MM.1S (cell line): ENCODE measurements at regions not wholly inside any gene's neighbourhood (a gene's known extent, or its start where the extent isn't known, plus 50 kb on each side); places are given as distances from the start of the nearest gene placed in this dataset.
"Not testable (repeated sequence)": the region's sequence is repeated elsewhere in the genome, so short reads cannot be mapped to it uniquely, and the experiment has no call there.

Source experiments
- DNase-seq: peaks from one replicate; pipeline ENCODE4 v3.0.0-alpha.2; 2015
- H2AFZ ChIP-seq: fragments of 300-600 bp; sonication (generic); 2 replicates; pipeline ENCODE4 v1.6.0; 2016; ENCODE audit warnings: antibody characterized with exemption, low read length
- H3F3A ChIP-seq: fragments of 300-600 bp; sonication (generic); 2 replicates; pipeline ENCODE4 v1.6.1; 2016; ENCODE audit warnings: mild to moderate bottlenecking, antibody characterized with exemption, low read length, moderate library complexity, mixed read lengths; ENCODE audit not compliant: insufficient read depth
- H3K27ac ChIP-seq: fragments of 300-600 bp; sonication (generic); 2 replicates; pipeline ENCODE4 v1.5.1; 2016; ENCODE audit warnings: mild to moderate bottlenecking, low read length
- H3K27me3 ChIP-seq: fragments of 300-600 bp; sonication (generic); replicated peaks from 2 replicates; pipeline ENCODE4 v1.6.0; 2016; ENCODE audit warnings: low read length; ENCODE audit not compliant: insufficient read depth
- H3K36me3 ChIP-seq: fragments of 300-600 bp; sonication (generic); replicated peaks from 2 replicates; pipeline ENCODE4 v1.6.1; 2016; ENCODE audit warnings: mild to moderate bottlenecking, low read length, mixed read lengths; ENCODE audit not compliant: insufficient read depth
- H3K4me1 ChIP-seq: fragments of 300-600 bp; sonication (generic); 2 replicates; pipeline ENCODE4 v1.6.1; 2016; ENCODE audit warnings: low read length, mixed read lengths
- H3K4me2 ChIP-seq: fragments of 300-600 bp; sonication (generic); 2 replicates; pipeline ENCODE4 v1.6.0; 2016; ENCODE audit warnings: low read depth, low read length
- H3K4me3 ChIP-seq: fragments of 300-600 bp; sonication (generic); 2 replicates; pipeline ENCODE4 v1.5.1; 2016; ENCODE audit warnings: low read length, mixed read lengths
- H3K79me2 ChIP-seq: fragments of 300-600 bp; sonication (generic); 2 replicates; pipeline ENCODE4 v1.6.1; 2016; ENCODE audit warnings: mixed run types, low read length, mixed read lengths
- H3K9ac ChIP-seq: fragments of 300-600 bp; sonication (generic); 2 replicates; pipeline ENCODE4 v1.6.1; 2016; ENCODE audit warnings: low read length, mixed read lengths
- H3K9me2 ChIP-seq: fragments of 300-600 bp; sonication (generic); replicated peaks from 2 replicates; pipeline ENCODE4 v1.6.1; 2016; ENCODE audit warnings: mild to moderate bottlenecking, low read length, mixed read lengths; ENCODE audit not compliant: insufficient read depth
- H3K9me3 ChIP-seq: fragments of 300-600 bp; sonication (generic); replicated peaks from 2 replicates; pipeline ENCODE4 v1.6.1; 2016; ENCODE audit warnings: mild to moderate bottlenecking, low read length, mixed read lengths; ENCODE audit not compliant: insufficient read depth
- H4K20me1 ChIP-seq: fragments of 300-600 bp; sonication (generic); 2 replicates; pipeline ENCODE4 v1.6.1; 2016; ENCODE audit warnings: mild to moderate bottlenecking, low read length, moderate library complexity, mixed read lengths; ENCODE audit not compliant: insufficient read depth
- EZH2 ChIP-seq: fragments of 300-600 bp; sonication (generic); optimal IDR thresholded peaks from 2 replicates; pipeline ENCODE3; 2017; ENCODE audit warnings: low read depth, mild to moderate bottlenecking, antibody characterized with exemption, low read length, mixed read lengths
- EZH2phosphoT487 ChIP-seq: fragments of 300-600 bp; sonication (generic); IDR thresholded peaks from 2 replicates; pipeline ENCODE4 v1.6.1; 2018; ENCODE audit warnings: antibody characterized with exemption, low read length
- TF ChIP-seq, protein P1 (sequence below): fragments of 300-600 bp; sonication (generic); IDR thresholded peaks from 2 replicates; pipeline ENCODE4 v1.5.1; 2016; ENCODE audit warnings: antibody characterized with exemption, low read length, mixed read lengths

DNA sequence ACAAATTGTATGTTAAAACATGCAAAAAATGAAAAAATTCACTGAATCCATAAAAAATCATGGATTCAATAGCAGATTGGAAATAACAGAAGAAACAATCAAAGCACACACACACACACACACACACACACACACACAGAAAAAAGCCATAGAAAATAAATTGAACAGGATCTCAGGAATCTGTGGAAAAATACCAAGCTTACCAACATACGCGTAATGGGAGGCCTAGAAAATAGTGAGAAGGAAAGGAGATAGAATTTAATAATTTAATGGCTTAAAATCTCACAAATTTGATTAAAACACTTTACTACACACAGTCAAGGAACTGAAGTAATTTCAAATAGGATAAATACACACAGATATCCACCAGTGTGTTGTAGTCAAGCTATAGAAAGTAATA is 1671.5 kb upstream of the PIK3C3 start:
- Histone ChIP-seq H3K4me3 (no peak overlapping the region), H3K4me1 (no peaks in the 10 kb centered on the region), H4K20me1 (no peaks in the 10 kb centered on the region), H3K27ac (no peak overlapping the region), H3K27me3 (no peaks in the 10 kb centered on the region), H3F3A (no peaks in the 10 kb centered on the region), H3K36me3 (no peaks in the 10 kb centered on the region), H2AFZ (no peak overlapping the region), H3K4me2 (no peak overlapping the region), H3K9ac (no peak overlapping the region), H3K79me2 (no peaks in the 10 kb centered on the region), H3K9me2 (no peaks in the 10 kb centered on the region), H3K9me3 (no peaks in the 10 kb centered on the region)
- DNase-seq: no peak
- TF ChIP-seq EZH2phosphoT487 (no peak), EZH2 (no peak)
- TF ChIP-seq, protein P1, sequence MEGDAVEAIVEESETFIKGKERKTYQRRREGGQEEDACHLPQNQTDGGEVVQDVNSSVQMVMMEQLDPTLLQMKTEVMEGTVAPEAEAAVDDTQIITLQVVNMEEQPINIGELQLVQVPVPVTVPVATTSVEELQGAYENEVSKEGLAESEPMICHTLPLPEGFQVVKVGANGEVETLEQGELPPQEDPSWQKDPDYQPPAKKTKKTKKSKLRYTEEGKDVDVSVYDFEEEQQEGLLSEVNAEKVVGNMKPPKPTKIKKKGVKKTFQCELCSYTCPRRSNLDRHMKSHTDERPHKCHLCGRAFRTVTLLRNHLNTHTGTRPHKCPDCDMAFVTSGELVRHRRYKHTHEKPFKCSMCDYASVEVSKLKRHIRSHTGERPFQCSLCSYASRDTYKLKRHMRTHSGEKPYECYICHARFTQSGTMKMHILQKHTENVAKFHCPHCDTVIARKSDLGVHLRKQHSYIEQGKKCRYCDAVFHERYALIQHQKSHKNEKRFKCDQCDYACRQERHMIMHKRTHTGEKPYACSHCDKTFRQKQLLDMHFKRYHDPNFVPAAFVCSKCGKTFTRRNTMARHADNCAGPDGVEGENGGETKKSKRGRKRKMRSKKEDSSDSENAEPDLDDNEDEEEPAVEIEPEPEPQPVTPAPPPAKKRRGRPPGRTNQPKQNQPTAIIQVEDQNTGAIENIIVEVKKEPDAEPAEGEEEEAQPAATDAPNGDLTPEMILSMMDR: no peak

DNA sequence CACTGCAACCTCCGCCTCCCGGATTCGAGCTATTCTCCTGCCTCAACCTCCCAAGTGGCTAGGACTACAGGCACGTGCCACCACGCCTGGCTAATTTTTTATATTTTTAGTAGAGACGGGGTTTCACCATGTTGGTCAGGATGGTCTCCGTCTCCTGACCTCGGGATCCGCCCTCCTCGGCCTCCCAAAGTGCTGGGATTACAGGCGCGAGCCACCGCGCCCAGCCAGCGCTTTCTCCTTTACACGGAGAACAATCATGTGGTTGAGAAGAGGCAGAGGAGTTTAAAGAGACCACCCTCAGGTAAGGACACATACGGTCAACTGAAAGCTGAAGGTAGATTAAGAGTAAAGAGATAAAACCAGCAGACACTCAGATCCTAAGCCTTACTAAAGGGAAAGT is 1673.7 kb upstream of the PIK3C3 start:
- not testable (repeated sequence) for H3K27ac ChIP-seq, H3K27me3 ChIP-seq, H3K4me2 ChIP-seq, H2AFZ ChIP-seq, H3K79me2 ChIP-seq, H4K20me1 ChIP-seq, H3K4me1 ChIP-seq, H3F3A ChIP-seq, H3K9ac ChIP-seq, H3K9me3 ChIP-seq, H3K36me3 ChIP-seq, DNase-seq, H3K4me3 ChIP-seq, H3K9me2 ChIP-seq

DNA sequence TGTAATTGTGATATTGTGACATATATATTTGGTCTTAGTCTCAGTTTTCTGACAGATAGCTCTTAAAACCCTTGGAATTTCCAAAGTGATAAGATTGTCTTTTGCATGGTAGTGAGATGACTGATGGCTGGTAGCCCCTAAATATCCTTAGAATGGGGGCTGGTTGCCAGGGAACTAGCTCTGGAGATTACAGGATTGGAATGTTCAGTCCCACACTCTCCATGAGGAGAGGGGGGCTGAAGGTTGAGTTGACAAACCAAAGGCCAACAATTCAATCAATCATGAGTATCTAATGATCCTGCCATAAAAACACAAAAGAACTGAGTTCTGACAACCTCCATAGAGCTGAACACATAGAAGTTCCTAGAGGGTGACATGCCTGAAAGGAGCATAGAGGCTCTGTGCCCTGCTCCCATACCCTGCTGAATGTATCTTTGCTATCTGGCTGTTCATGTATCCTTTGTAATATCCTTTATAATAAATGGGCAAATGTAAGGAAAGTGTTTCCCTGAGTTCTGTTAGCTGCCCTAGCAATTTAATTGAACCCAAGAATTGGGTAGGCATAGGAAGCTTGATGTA is 1680.3 kb upstream of the PIK3C3 start:
- Histone ChIP-seq H3K4me1 (no peaks in the 10 kb centered on the region), H2AFZ (no peak overlapping the region), H3K27me3 (no peaks in the 10 kb centered on the region), H3K36me3 (no peaks in the 10 kb centered on the region), H3K9me2 (no peaks in the 10 kb centered on the region), H3K9me3 (no peaks in the 10 kb centered on the region), H3K79me2 (no peaks in the 10 kb centered on the region), H3K4me2 (no peak overlapping the region), H3K4me3 (no peak overlapping the region), H3F3A (no peaks in the 10 kb centered on the region), H3K9ac (no peak overlapping the region), H3K27ac (no peak overlapping the region), H4K20me1 (no peaks in the 10 kb centered on the region)
- TF ChIP-seq, protein P1: no peak
- TF ChIP-seq EZH2phosphoT487 (no peak), EZH2 (no peak)
- no peak for DNase-seq

DNA sequence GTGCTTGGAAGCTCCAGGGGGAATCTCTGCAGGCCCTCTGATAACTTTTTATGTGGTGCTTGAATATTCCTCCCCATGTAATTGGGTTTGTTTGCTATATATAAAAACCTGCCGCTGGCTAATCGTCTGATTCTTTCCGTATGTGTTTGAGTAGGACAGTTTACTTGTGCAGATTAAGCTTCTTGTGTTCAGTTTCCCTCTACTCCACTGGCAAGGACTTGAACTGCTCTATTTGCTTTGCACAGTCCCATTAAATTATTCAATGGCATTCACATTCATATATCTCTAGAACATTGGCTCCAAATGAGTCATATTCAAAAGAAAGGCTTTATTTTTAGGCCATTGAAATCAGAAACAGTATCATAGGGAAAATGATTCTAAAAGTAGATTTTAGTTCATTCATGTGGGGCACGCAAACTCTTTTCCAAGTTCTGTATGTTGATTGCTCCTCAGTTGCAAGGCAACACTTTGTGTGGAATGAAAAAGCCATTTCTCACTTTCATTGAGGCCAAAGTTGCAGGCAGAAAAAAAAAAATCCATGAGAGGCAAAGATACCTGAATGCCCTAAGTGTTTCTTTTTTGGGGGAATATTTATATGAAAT is 1682.3 kb upstream of the PIK3C3 start:
- Histone ChIP-seq H4K20me1 (no peaks in the 10 kb centered on the region), H3K4me1 (no peaks in the 10 kb centered on the region), H3K36me3 (no peaks in the 10 kb centered on the region), H2AFZ (no peak overlapping the region), H3K4me3 (no peak overlapping the region), H3K27ac (no peak overlapping the region), H3K4me2 (no peak overlapping the region), H3K9me2 (no peaks in the 10 kb centered on the region), H3K9me3 (no peaks in the 10 kb centered on the region), H3K79me2 (no peaks in the 10 kb centered on the region), H3K9ac (no peak overlapping the region), H3K27me3 (no peaks in the 10 kb centered on the region), H3F3A (no peaks in the 10 kb centered on the region)
- TF ChIP-seq EZH2phosphoT487: no peak
- TF ChIP-seq, protein P1: no peak
- TF ChIP-seq EZH2: no peak
- no peak for DNase-seq
